ENCODE measurements at regions not wholly inside any gene's neighbourhood (a gene's known extent, or its start where the extent isn't known, plus 50 kb on each side); places are given as distances from the start of the nearest gene placed in this dataset.

- intact Hi-C loops (cut with micrococcal nuclease) = no loop called here
- Mint-ChIP-seq H3K9me3 (ENCODE audit: insufficient read depth) (peaks cover 9% of the 10 kb centered on the region), H3K4me3 (no peak overlapping the region), H3K4me1 (peaks cover 7% of the 10 kb centered on the region), H3K27ac (no peak overlapping the region), H3K27me3 (peaks cover 5% of the 10 kb centered on the region)
- H3K79me2 ChIP-seq (ENCODE audit: control insufficient read depth, insufficient read depth, low read length) = no peaks in the 10 kb centered on the region
- no peak overlapping the region for H2AFZ ChIP-seq (ENCODE audit: insufficient read depth, low read depth, low read length, poor library complexity, severe bottlenecking)
- no peak overlapping the region for H3K9ac ChIP-seq (ENCODE audit: low read length)
- ChIA-PET POLR2A (interaction anchor here (1.0 kb wide), 2 partner anchors 21 to 168 kb away, joined by 3 to 4 read pairs; no protein-coding TSS in a partner anchor), CTCF (interaction anchor here (0.6 to 10.1 kb wide), 44 partner anchors 10 to 996 kb away, joined by 3 to 556 read pairs (median 6); partner anchors contain the start of genes GNAZ, RAB36 and RSPH14)
- ATAC-seq (ENCODE audit: low read depth) (no peak), DNase-seq (no peak)
- H3K36me3 ChIP-seq (replicated peaks in 1 of 2; ENCODE audit: control extremely low read depth in 1 of 2, control insufficient read depth in 1 of 2, extremely low read depth in 1 of 2, insufficient read depth in 2 of 2, low read length in 1 of 2) = no peaks in the 10 kb centered on the region
- no peak overlapping the region for H3K4me3 ChIP-seq (ENCODE audit: control extremely low read depth in 1 of 5, extremely low read depth in 1 of 5, insufficient read depth in 1 of 5, low read depth in 2 of 5, low read length in 4 of 5)
- H3K27ac ChIP-seq (ENCODE audit: low read length in 2 of 2) = no peak overlapping the region
- no peak for TF ChIP-seq CTCF (IDR thresholded peaks at IDR 0.05)
- TF ChIP-seq EZH2 (IDR thresholded peaks at IDR 0.05; ENCODE audit: borderline replicate concordance, insufficient read depth, low read depth, low read length, poor library complexity, severe bottlenecking) = no peak
- no CpG with 5 or more reads among the region's 1 CpG for WGBS (ENCODE audit: insufficient coverage)
- H3K4me2 ChIP-seq (replicated peaks; ENCODE audit: low read depth, low read length, poor library complexity, severe bottlenecking) = no peak overlapping the region
- no peaks in the 10 kb centered on the region for H4K20me1 ChIP-seq (ENCODE audit: control insufficient read depth, insufficient read depth, low read length, poor library complexity, severe bottlenecking)
- peaks cover 6 to 9% of the 10 kb centered on the region in 2 donors for H3K4me1 ChIP-seq (ENCODE audit: control insufficient read depth in 2 of 2, insufficient read depth in 2 of 2, low read length in 2 of 2)
- peaks cover 3 to 4% (median 3%) of the 10 kb centered on the region in 3 donors for H3K9me3 ChIP-seq (ENCODE audit: control extremely low read depth in 1 of 3, control insufficient read depth in 2 of 3, insufficient read depth in 1 of 3, low read length in 2 of 3)
- H3K27me3 ChIP-seq (replicated peaks in 1 of 4; ENCODE audit: control extremely low read depth in 1 of 4, control insufficient read depth in 3 of 4, insufficient read depth in 4 of 4, low read length in 3 of 4) = no peaks in the 10 kb centered on the region
Measured at GRCh38 chr22:22960307-22960706, 72.7 kb downstream of the IGLL5 start.

GRCh38 chr22:22961574-22961973 lies 74.0 kb downstream of the IGLL5 start:
- Mint-ChIP-seq H3K4me1 (no peaks in the 10 kb centered on the region), H3K4me3 (no peak overlapping the region), H3K27ac (no peak overlapping the region), H3K27me3 (peaks cover 11% of the 10 kb centered on the region), H3K9me3 (ENCODE audit: insufficient read depth) (peaks cover 9% of the 10 kb centered on the region)
- ChIA-PET POLR2A (no interaction called here), CTCF (interaction anchor here (1.2 to 10.1 kb wide), 11 partner anchors 19 to 370 kb away, joined by 3 to 556 read pairs (median 48); partner anchors contain the start of genes GNAZ, RAB36 and RSPH14)
- no peaks in the 10 kb centered on the region for H4K20me1 ChIP-seq (ENCODE audit: control insufficient read depth, insufficient read depth, low read length, poor library complexity, severe bottlenecking)
- DNase-seq (no peak), ATAC-seq (ENCODE audit: low read depth) (no peak)
- intact Hi-C loops (cut with micrococcal nuclease) = no loop called here
- TF ChIP-seq CTCF (IDR thresholded peaks at IDR 0.05) (no peak), EZH2 (IDR thresholded peaks at IDR 0.05; ENCODE audit: borderline replicate concordance, insufficient read depth, low read depth, low read length, poor library complexity, severe bottlenecking) (no peak)
- H3K36me3 ChIP-seq (replicated peaks in 1 of 2; ENCODE audit: control extremely low read depth in 1 of 2, control insufficient read depth in 1 of 2, extremely low read depth in 1 of 2, insufficient read depth in 2 of 2, low read length in 1 of 2) = no peaks in the 10 kb centered on the region
- no peak overlapping the region for H3K4me3 ChIP-seq (ENCODE audit: control extremely low read depth in 1 of 5, extremely low read depth in 1 of 5, insufficient read depth in 1 of 5, low read depth in 2 of 5, low read length in 4 of 5)
- no peak overlapping the region for H3K9ac ChIP-seq (ENCODE audit: low read length)
- WGBS (ENCODE audit: insufficient coverage) = no CpG with 5 or more reads among the region's 1 CpG
- no peaks in the 10 kb centered on the region for H3K79me2 ChIP-seq (ENCODE audit: control insufficient read depth, insufficient read depth, low read length)
- no peak overlapping the region for H3K27ac ChIP-seq (ENCODE audit: low read length in 2 of 2)
- no peak overlapping the region for H2AFZ ChIP-seq (ENCODE audit: insufficient read depth, low read depth, low read length, poor library complexity, severe bottlenecking)
- H3K4me2 ChIP-seq (replicated peaks; ENCODE audit: low read depth, low read length, poor library complexity, severe bottlenecking) = no peak overlapping the region
- H3K27me3 ChIP-seq (replicated peaks in 1 of 4; ENCODE audit: control extremely low read depth in 1 of 4, control insufficient read depth in 3 of 4, insufficient read depth in 4 of 4, low read length in 3 of 4) = no peaks in the 10 kb centered on the region
- peaks cover 3 to 6% (median 3%) of the 10 kb centered on the region in 3 donors for H3K9me3 ChIP-seq (ENCODE audit: control extremely low read depth in 1 of 3, control insufficient read depth in 2 of 3, insufficient read depth in 1 of 3, low read length in 2 of 3)
- no peaks in the 10 kb centered on the region for H3K4me1 ChIP-seq (ENCODE audit: control insufficient read depth in 2 of 2, insufficient read depth in 2 of 2, low read length in 2 of 2)
